ENCODE measurements at regions not wholly inside any gene's neighbourhood (a gene's known extent, or its start where the extent isn't known, plus 50 kb on each side); places are given as distances from the start of the nearest gene placed in this dataset.

DNA sequence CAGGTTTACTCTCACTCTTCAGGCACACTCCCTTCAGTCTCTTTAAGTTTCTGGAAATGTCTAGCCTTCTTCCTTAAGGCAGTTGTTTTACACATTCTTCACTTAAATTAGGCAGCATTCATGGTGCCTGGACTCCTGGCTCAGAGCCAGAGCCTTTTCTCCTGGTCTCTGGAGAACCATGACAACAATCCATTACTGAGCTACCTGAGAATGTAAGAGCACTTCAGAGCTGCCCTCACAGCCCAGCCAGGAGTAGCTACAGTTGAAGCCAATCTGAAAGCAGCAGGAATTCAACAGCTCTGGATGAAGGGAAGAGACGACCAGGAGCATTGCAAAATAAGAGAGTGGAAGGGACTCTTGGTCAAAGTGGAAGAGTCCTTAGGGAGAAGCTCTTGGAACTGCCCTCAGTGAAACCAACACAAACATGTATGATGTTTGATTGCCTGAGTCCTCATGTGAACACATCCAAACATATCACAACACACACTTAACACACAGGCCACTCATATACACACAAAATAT, 416.8 kb upstream of the SPTLC3 start:
- no peak for TF ChIP-seq ARNTL (CRISPR knock-in tag; IDR thresholded peaks at IDR 0.05; ENCODE audit: borderline replicate concordance, low read depth)
- TF ChIP-seq, protein P1, sequence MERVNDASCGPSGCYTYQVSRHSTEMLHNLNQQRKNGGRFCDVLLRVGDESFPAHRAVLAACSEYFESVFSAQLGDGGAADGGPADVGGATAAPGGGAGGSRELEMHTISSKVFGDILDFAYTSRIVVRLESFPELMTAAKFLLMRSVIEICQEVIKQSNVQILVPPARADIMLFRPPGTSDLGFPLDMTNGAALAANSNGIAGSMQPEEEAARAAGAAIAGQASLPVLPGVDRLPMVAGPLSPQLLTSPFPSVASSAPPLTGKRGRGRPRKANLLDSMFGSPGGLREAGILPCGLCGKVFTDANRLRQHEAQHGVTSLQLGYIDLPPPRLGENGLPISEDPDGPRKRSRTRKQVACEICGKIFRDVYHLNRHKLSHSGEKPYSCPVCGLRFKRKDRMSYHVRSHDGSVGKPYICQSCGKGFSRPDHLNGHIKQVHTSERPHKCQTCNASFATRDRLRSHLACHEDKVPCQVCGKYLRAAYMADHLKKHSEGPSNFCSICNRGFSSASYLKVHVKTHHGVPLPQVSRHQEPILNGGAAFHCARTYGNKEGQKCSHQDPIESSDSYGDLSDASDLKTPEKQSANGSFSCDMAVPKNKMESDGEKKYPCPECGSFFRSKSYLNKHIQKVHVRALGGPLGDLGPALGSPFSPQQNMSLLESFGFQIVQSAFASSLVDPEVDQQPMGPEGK (CRISPR knock-in tag; IDR thresholded peaks at IDR 0.05; ENCODE audit: borderline replicate concordance), result no peak
- TF ChIP-seq, protein P2, sequence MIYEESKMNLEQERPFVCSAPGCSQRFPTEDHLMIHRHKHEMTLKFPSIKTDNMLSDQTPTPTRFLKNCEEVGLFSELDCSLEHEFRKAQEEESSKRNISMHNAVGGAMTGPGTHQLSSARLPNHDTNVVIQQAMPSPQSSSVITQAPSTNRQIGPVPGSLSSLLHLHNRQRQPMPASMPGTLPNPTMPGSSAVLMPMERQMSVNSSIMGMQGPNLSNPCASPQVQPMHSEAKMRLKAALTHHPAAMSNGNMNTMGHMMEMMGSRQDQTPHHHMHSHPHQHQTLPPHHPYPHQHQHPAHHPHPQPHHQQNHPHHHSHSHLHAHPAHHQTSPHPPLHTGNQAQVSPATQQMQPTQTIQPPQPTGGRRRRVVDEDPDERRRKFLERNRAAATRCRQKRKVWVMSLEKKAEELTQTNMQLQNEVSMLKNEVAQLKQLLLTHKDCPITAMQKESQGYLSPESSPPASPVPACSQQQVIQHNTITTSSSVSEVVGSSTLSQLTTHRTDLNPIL (CRISPR knock-in tag; IDR thresholded peaks at IDR 0.05; ENCODE audit: low read depth), result no peak
- no peak for TF ChIP-seq ESRRG (CRISPR knock-in tag; IDR thresholded peaks at IDR 0.05)
